Neural progenitor cell (in vitro differentiated cells): ENCODE measurements at regions not wholly inside any gene's neighbourhood (a gene's known extent, or its start where the extent isn't known, plus 50 kb on each side); places are given as distances from the start of the nearest gene placed in this dataset.

Experiments used
- CTCF ChIP-seq: fragments of 200-600 bp; sonication (generic); IDR thresholded peaks from 2 replicates; pipeline ENCODE4 v1.5.1; 2017; ENCODE audit warnings: antibody characterized with exemption, mild to moderate bottlenecking
- EZH2 ChIP-seq: fragments of 200-600 bp; sonication (generic); IDR thresholded peaks from 2 replicates; pipeline ENCODE4 v1.6.1; 2017; ENCODE audit warnings: antibody characterized with exemption, mild to moderate bottlenecking, moderate library complexity

GRCh38 chr6:10196090-10196489 is 218.8 kb downstream of the TFAP2A start:
- TF ChIP-seq CTCF (no peak), EZH2 (no peak)
